IPS DF 6.9 (cell line): ENCODE measurements at regions not wholly inside any gene's neighbourhood (a gene's known extent, or its start where the extent isn't known, plus 50 kb on each side); places are given as distances from the start of the nearest gene placed in this dataset.

Experiments used
- DNase-seq: peaks from one replicate; pipeline ENCODE4 v3.0.0-alpha.2; 2013; ENCODE audit warnings: low read depth, low spot score
- H3K27ac ChIP-seq: one replicate; pipeline ENCODE4 v1.5.1; 2013; ENCODE audit warnings: low read length, control low read depth
- H3K27me3 ChIP-seq: 2 replicates; pipeline ENCODE4 v1.6.1; 2013; ENCODE audit warnings: mild to moderate bottlenecking, low read length; ENCODE audit not compliant: control insufficient read depth, insufficient read depth
- H3K36me3 ChIP-seq: 2 replicates; pipeline ENCODE4 v1.6.1; 2013; ENCODE audit warnings: low read length; ENCODE audit not compliant: control insufficient read depth, insufficient read depth
- H3K4me1 ChIP-seq: 2 replicates; pipeline ENCODE4 v1.6.1; 2013; ENCODE audit warnings: low read length; ENCODE audit not compliant: control insufficient read depth, insufficient read depth
- H3K4me3 ChIP-seq: 2 replicates; pipeline ENCODE4 v1.5.1; 2013; ENCODE audit warnings: mild to moderate bottlenecking, low read length
- H3K9me3 ChIP-seq: 2 replicates; pipeline ENCODE4 v1.6.1; 2013; ENCODE audit warnings: low read length, inconsistent platforms; ENCODE audit not compliant: control insufficient read depth, insufficient read depth
- WGBS: extraction: QIAGEN DNeasy Blood & Tissue Kit; methylation state at CpG from one replicate; pipeline ENCODE4 v1.1.7; 2013; ENCODE audit warnings: mixed read lengths, missing lambda C conversion rate; ENCODE audit not compliant: insufficient read length, insufficient coverage; 5-methylcytosine and 5-hydroxymethylcytosine counted together

DNA sequence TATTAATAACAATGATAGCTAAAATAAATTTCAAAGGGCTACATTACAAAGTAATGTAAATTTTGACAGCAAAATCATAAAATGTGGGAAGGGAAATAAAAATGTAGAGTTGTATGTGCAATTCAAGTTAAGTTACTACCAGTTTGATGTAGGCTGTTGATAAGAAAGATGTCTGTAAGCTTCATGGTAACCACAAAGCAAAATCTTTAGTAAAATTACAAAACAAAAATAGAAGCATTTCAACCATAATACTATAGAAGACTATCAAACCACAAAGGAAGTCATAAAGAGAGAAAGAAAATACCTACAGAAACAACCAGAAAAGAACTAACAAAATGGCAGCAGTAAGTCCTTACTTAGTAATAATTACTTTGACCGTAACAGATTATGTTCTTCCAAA is 99.1 kb downstream of the C7orf25 start:
- Histone ChIP-seq H3K9me3 (no peaks in the 10 kb centered on the region), H3K27me3 (no peaks in the 10 kb centered on the region), H3K4me3 (no peak overlapping the region), H3K36me3 (no peaks in the 10 kb centered on the region), H3K4me1 (no peaks in the 10 kb centered on the region), H3K27ac (no peak overlapping the region)
- DNase-seq, result no peak
- no CpG with 5 or more reads among the region's 1 CpG for WGBS

DNA sequence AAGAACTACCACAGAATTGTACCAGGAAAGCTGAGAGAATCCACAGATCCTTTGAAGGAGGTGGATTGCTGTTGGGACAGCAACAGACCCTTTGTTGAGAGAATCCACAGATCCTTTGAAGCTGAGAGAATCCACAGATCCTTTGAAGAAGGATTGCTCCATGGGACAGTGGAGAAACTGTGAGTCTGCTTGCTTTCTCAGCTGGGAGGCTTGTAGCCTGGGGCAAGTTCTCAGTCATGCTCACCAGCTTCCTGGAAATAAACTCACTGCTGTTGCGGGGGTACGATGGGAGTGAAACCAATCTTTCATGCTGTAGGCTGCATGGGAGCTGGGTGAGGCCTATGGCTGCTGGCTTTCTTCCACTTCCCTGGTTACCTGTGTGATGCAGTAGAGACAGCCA is 106.3 kb downstream of the C7orf25 start:
- DNase-seq, result no peak
- Histone ChIP-seq H3K27me3 (no peaks in the 10 kb centered on the region), H3K27ac (no peak overlapping the region), H3K36me3 (no peaks in the 10 kb centered on the region), H3K4me1 (no peaks in the 10 kb centered on the region), H3K9me3 (no peaks in the 10 kb centered on the region), H3K4me3 (no peak overlapping the region)
- no CpG with 5 or more reads among the region's 2 CpGs for WGBS

- Histone ChIP-seq H3K4me1 (no peaks in the 10 kb centered on the region), H3K27ac (no peak overlapping the region), H3K4me3 (no peak overlapping the region), H3K9me3 (no peaks in the 10 kb centered on the region), H3K36me3 (no peaks in the 10 kb centered on the region), H3K27me3 (no peaks in the 10 kb centered on the region)
- WGBS, result no CpG with 5 or more reads among the region's 19 CpGs
- no peak for DNase-seq
These were observed 117.2 kb downstream of the C7orf25 start for GRCh38 chr7:42794673-42795072.

DNA sequence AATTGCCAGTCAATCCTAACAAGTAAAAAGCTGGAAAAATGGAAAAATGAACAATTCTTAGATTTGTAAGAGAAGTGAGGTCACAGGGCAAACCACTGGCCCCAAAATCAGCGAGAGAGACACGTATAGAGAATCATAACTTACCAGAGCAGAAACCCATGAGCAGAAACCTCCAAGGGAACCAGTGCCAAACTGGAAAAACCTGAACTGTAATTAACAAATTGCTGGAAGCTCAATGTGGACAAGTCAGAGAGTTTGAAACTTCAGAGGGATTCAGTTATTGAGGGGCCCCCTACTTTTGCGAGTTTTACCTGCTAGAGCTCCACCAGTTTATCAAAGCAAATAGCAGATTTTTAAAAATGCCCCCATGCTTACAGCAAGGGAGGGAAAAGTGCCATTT is 119.0 kb downstream of the C7orf25 start:
- Histone ChIP-seq H3K4me3 (no peak overlapping the region), H3K27me3 (no peaks in the 10 kb centered on the region), H3K4me1 (no peaks in the 10 kb centered on the region), H3K27ac (no peak overlapping the region), H3K9me3 (no peaks in the 10 kb centered on the region), H3K36me3 (no peaks in the 10 kb centered on the region)
- DNase-seq, result no peak
- no CpG with 5 or more reads among the region's 3 CpGs for WGBS

- H3K4me1 ChIP-seq, result no peaks in the 10 kb centered on the region
- H3K9me3 ChIP-seq, result no peaks in the 10 kb centered on the region
- no peaks in the 10 kb centered on the region for H3K36me3 ChIP-seq
- no CpG with 5 or more reads among the region's 1 CpG for WGBS
- H3K27ac ChIP-seq, result no peak overlapping the region
- no peak for DNase-seq
- no peak overlapping the region for H3K4me3 ChIP-seq
- H3K27me3 ChIP-seq, result no peaks in the 10 kb centered on the region
These were observed 121.7 kb downstream of the C7orf25 start for GRCh38 chr7:42790196-42790595.

GRCh38 chr7:42774436-42774835 is 137.4 kb downstream of the C7orf25 start:
- WGBS, result no CpG with 5 or more reads among the region's 4 CpGs
- H3K4me3 ChIP-seq, result no peak overlapping the region

GRCh38 chr7:42770114-42770513 is 141.8 kb downstream of the C7orf25 start:
- no peaks in the 10 kb centered on the region for H3K4me1 ChIP-seq
- H3K27ac ChIP-seq, result no peak overlapping the region
- H3K4me3 ChIP-seq, result no peak overlapping the region
- no peaks in the 10 kb centered on the region for H3K36me3 ChIP-seq
- no peaks in the 10 kb centered on the region for H3K9me3 ChIP-seq
- DNase-seq, result no peak
- no peaks in the 10 kb centered on the region for H3K27me3 ChIP-seq
- no CpG with 5 or more reads among the region's 3 CpGs for WGBS

More at GRCh38 chr7:42774436-42774835, 137.4 kb downstream of the C7orf25 start:
- H3K27me3 ChIP-seq, result no peaks in the 10 kb centered on the region
- no peaks in the 10 kb centered on the region for H3K9me3 ChIP-seq
- no peaks in the 10 kb centered on the region for H3K36me3 ChIP-seq
- no peaks in the 10 kb centered on the region for H3K4me1 ChIP-seq
- H3K27ac ChIP-seq, result no peak overlapping the region
- DNase-seq, result no peak

GRCh38 chr7:42768045-42768444 is 143.8 kb downstream of the C7orf25 start:
- no peaks in the 10 kb centered on the region for H3K9me3 ChIP-seq
- no peak overlapping the region for H3K4me3 ChIP-seq
- WGBS, result no CpG with 5 or more reads among the region's 4 CpGs
- DNase-seq, result no peak
- no peaks in the 10 kb centered on the region for H3K36me3 ChIP-seq
- H3K4me1 ChIP-seq, result no peaks in the 10 kb centered on the region
- H3K27ac ChIP-seq, result no peak overlapping the region
- H3K27me3 ChIP-seq, result no peaks in the 10 kb centered on the region

DNA sequence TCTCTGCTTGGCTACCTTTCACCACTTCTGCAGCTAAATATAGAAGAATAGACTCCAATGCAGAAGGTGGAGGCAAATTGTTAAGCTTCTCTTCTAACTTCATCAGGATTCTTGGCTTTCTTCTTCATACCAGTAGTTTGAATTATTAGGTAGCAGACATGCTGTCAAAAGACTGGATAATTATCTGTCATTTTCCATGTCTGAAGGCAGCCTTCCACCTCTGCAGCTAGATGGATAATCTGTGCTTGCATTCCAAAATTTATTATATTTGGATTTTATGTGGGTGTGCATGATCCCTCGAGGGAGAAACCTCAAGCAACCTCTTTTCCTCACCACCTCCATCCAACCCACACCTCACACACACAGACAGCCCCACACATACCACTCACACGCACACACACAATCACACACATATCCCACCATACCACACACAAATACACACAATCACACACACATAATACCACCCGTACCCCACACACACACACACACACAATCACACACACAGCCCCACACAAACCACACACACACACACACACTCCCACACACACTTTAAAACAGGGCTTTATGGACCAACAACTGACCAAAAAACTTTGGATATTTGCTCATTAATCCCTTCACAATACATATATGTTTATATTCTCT is 145.0 kb downstream of the C7orf25 start:
- no peaks in the 10 kb centered on the region for H3K9me3 ChIP-seq
- H3K36me3 ChIP-seq, result no peaks in the 10 kb centered on the region
- no peak for DNase-seq
- 100% methylated on average over 2 of the region's 3 CpGs for WGBS
- no peaks in the 10 kb centered on the region for H3K27me3 ChIP-seq
- no peak overlapping the region for H3K4me3 ChIP-seq
- H3K4me1 ChIP-seq, result no peaks in the 10 kb centered on the region
- no peak overlapping the region for H3K27ac ChIP-seq

DNA sequence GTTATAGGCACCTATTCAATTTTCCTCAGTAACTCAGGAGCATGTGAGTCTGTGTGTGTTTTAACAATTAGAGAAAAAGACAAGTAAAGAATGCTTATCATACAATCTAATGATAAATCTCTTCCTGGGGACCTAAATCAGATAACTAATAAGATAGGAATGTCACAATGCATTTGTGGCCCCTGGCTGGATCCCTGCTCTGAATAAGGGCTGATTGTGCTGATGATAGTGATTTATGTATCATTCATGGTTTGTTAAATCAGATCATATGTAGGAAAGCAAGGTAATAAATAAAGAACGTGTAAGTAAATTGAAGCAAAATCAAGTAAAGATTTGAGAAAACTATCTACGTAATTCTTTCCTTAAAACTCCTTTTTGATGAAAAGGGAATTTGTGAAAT is 145.9 kb downstream of the C7orf25 start:
- no peaks in the 10 kb centered on the region for H3K9me3 ChIP-seq
- no peaks in the 10 kb centered on the region for H3K36me3 ChIP-seq
- WGBS, result 100% methylated on average over 1 of the region's 2 CpGs
- no peaks in the 10 kb centered on the region for H3K27me3 ChIP-seq
- no peak overlapping the region for H3K4me3 ChIP-seq
- no peaks in the 10 kb centered on the region for H3K4me1 ChIP-seq
- DNase-seq, result no peak
- no peak overlapping the region for H3K27ac ChIP-seq

- Histone ChIP-seq H3K27ac (no peak overlapping the region), H3K9me3 (no peaks in the 10 kb centered on the region), H3K4me3 (no peak overlapping the region), H3K4me1 (no peaks in the 10 kb centered on the region), H3K27me3 (no peaks in the 10 kb centered on the region), H3K36me3 (no peaks in the 10 kb centered on the region)
- DNase-seq, result no peak
- WGBS, result no CpG with 5 or more reads among the region's 6 CpGs
These were observed 148.7 kb downstream of the C7orf25 start for GRCh38 chr7:42763137-42763551.
